IMR-90 (cell line): ENCODE measurements at regions not wholly inside any gene's neighbourhood (a gene's known extent, or its start where the extent isn't known, plus 50 kb on each side); places are given as distances from the start of the nearest gene placed in this dataset.

ENCODE experiments used
- ATAC-seq: fragments of 200-7000 bp; cut with Tn5 transposase; 2 replicates; pipeline ENCODE4 v1.9.1; 2020; ENCODE audit warnings: low read depth, mild to moderate bottlenecking, moderate library complexity
- BruUV-seq: library from RNA; stranded (reverse); fragments of 400-500 nt; replicated peaks from 2 replicates; lab custom pipeline; 2021; lab: Mats Ljungman, UMichigan
- CTCF ChIA-PET: fragments of 300-600 bp; formaldehyde crosslinking; extraction: SDS; loops from one replicate; lab custom pipeline; 2021; ENCODE audit warnings: antibody characterized with exemption; lab: Yijun Ruan, JAX
- POLR2A ChIA-PET: fragments of 300-600 bp; sonication (Branson Sonifier 250); formaldehyde crosslinking; loops from one replicate; lab custom pipeline; 2022; ENCODE audit warnings: antibody characterized with exemption; ENCODE audit not compliant: unreplicated experiment; lab: Charles Lee
- DNase-seq: peaks from one replicate; pipeline ENCODE4 v3.0.0; 2013
- H2AFZ ChIP-seq: replicated peaks from 2 replicates; pipeline ENCODE3; 2013; ENCODE audit warnings: low read length, mild to moderate bottlenecking; ENCODE audit not compliant: poor library complexity
- H2AK5ac ChIP-seq: 2 replicates; pipeline ENCODE4 v1.6.1; 2013; ENCODE audit warnings: low read depth, low read length, inconsistent platforms
- H2AK9ac ChIP-seq: replicated peaks from 2 replicates; pipeline ENCODE3; 2013; ENCODE audit warnings: mild to moderate bottlenecking, low read depth, low read length, moderate library complexity; ENCODE audit not compliant: poor library complexity
- H2BK120ac ChIP-seq: 2 replicates; pipeline ENCODE4 v1.6.1; 2013; ENCODE audit warnings: low read depth, low read length, inconsistent platforms
- H2BK15ac ChIP-seq: 3 replicates; pipeline ENCODE4 v1.6.1; 2013; ENCODE audit warnings: low read depth, low read length, inconsistent platforms
- H2BK20ac ChIP-seq: 2 replicates; pipeline ENCODE4 v1.6.1; 2013; ENCODE audit warnings: low read depth, mild to moderate bottlenecking, inconsistent platforms, low read length, moderate library complexity
- H2BK5ac ChIP-seq: 2 replicates; pipeline ENCODE4 v1.6.1; 2013; ENCODE audit warnings: mild to moderate bottlenecking, low read depth, low read length, inconsistent platforms; ENCODE audit not compliant: poor library complexity, severe bottlenecking
- H3K14ac ChIP-seq: replicated peaks from 2 replicates; pipeline ENCODE4 v1.6.1; 2013; ENCODE audit warnings: low read depth, low read length, inconsistent platforms
- H3K18ac ChIP-seq: 2 replicates; pipeline ENCODE4 v1.6.1; 2013; ENCODE audit warnings: low read depth, low read length, control low read depth
- H3K23ac ChIP-seq: 2 replicates; pipeline ENCODE4 v1.6.1; 2013; ENCODE audit warnings: low read depth, low read length, inconsistent platforms
- H3K27ac ChIP-seq: 2 replicates; pipeline ENCODE4 v1.5.1; 2013; ENCODE audit warnings: mild to moderate bottlenecking, control low read depth, low read length; ENCODE audit not compliant: insufficient read depth
- H3K27me3 ChIP-seq: 2 replicates; pipeline ENCODE4 v1.6.1; 2013; ENCODE audit warnings: low read length; ENCODE audit not compliant: control insufficient read depth, insufficient read depth
- H3K36me3 ChIP-seq: 2 replicates; pipeline ENCODE4 v1.6.1; 2013; ENCODE audit warnings: low read length, mixed read lengths; ENCODE audit not compliant: control insufficient read depth, insufficient read depth
- H3K4ac ChIP-seq: 2 replicates; pipeline ENCODE4 v1.6.1; 2013; ENCODE audit warnings: low read depth, low read length, inconsistent platforms
- H3K4me1 ChIP-seq: 2 replicates; pipeline ENCODE4 v1.6.1; 2013; ENCODE audit warnings: low read length, mixed read lengths; ENCODE audit not compliant: control insufficient read depth, insufficient read depth
- H3K4me2 ChIP-seq: 2 replicates; pipeline ENCODE4 v1.6.1; 2013; ENCODE audit warnings: low read depth, mild to moderate bottlenecking, control low read depth, low read length, moderate library complexity
- H3K4me3 ChIP-seq: 2 replicates; pipeline ENCODE4 v1.5.1; 2013; ENCODE audit warnings: low read depth, mild to moderate bottlenecking, control low read depth, low read length, moderate library complexity; ENCODE audit not compliant: insufficient read depth
- H3K56ac ChIP-seq: 2 replicates; pipeline ENCODE4 v1.6.1; 2013; ENCODE audit warnings: low read length, inconsistent platforms; ENCODE audit not compliant: insufficient read depth; ENCODE audit errors: extremely low read depth
- H3K79me1 ChIP-seq, 2 experiments: 2 replicates each; pipeline ENCODE4 v1.6.1; 2013; ENCODE audit warnings: low read length in 2 of 2, inconsistent platforms in 1 of 2, low read depth in 1 of 2
- H3K9ac ChIP-seq: 2 replicates; pipeline ENCODE4 v1.6.1; 2013; ENCODE audit warnings: low read depth, low read length, control low read depth
- H3K9me1 ChIP-seq: 2 replicates; pipeline ENCODE4 v1.6.1; 2013; ENCODE audit warnings: low read length, inconsistent platforms; ENCODE audit not compliant: insufficient read depth
- H3K9me3 ChIP-seq: 2 replicates; pipeline ENCODE4 v1.6.1; 2013; ENCODE audit warnings: low read length; ENCODE audit not compliant: control insufficient read depth, insufficient read depth
- H4K20me1 ChIP-seq: 2 replicates; pipeline ENCODE4 v1.6.1; 2013; ENCODE audit warnings: low read length, inconsistent platforms; ENCODE audit not compliant: insufficient read depth
- H4K5ac ChIP-seq: 2 replicates; pipeline ENCODE4 v1.6.1; 2013; ENCODE audit warnings: mild to moderate bottlenecking, low read depth, low read length, control low read depth
- H4K8ac ChIP-seq, 2 experiments: 2 replicates each; pipeline ENCODE4 v1.6.1; 2013; ENCODE audit warnings: low read depth in 2 of 2, low read length in 2 of 2, control low read depth in 1 of 2, inconsistent platforms in 1 of 2
- H4K91ac ChIP-seq: 2 replicates; pipeline ENCODE4 v1.6.1; 2013; ENCODE audit warnings: low read depth, low read length, inconsistent platforms; ENCODE audit not compliant: insufficient read depth
- RCOR1 ChIP-seq: IDR thresholded peaks from 2 replicates; pipeline ENCODE4 v1.6.1; 2012; ENCODE audit warnings: mild to moderate bottlenecking, low read length, improper control_type of control experiment; ENCODE audit not compliant: insufficient replicate concordance
- WGBS, 2 experiments: methylation state at CpG; one replicate each; pipeline versions ENCODE4 v1.1.5 to v1.1.7; 2013; ENCODE audit warnings: missing lambda C conversion rate in 2 of 2; ENCODE audit not compliant: insufficient read length in 1 of 2; ENCODE audit errors: extremely low coverage in 2 of 2; 5-methylcytosine and 5-hydroxymethylcytosine counted together
- dilution Hi-C: fragments of 300-500 bp; cut with HindIII; formaldehyde crosslinking; loops from one replicate; pipeline ENCODE4 v1.14.3; 2018; ENCODE audit warnings: low sequenced_read_pairs; ENCODE audit not compliant: unreplicated experiment
- in situ Hi-C: fragments of 300-500 bp; cut with MboI; formaldehyde crosslinking; loops from 3 replicates; pipeline ENCODE4 v1.14.3; 2019; ENCODE audit warnings: low sequenced_read_pairs, inconsistent platforms, mixed read lengths
- intact Hi-C: fragments of 100-400 bp; cut with micrococcal nuclease; formaldehyde crosslinking; loops from 2 replicates; pipeline ENCODE4 v1.10.0; 2022

GRCh38 chr6:159353193-159353592 is 184.0 kb downstream of the FNDC1 start:
- no peaks in the 10 kb centered on the region for H3K27me3 ChIP-seq
- no peak overlapping the region for H3K4me3 ChIP-seq
- POLR2A ChIA-PET = no interaction called here
- no peak overlapping the region for H2BK20ac ChIP-seq
- no peak overlapping the region for H3K18ac ChIP-seq
- no peak overlapping the region for H4K8ac ChIP-seq
- in situ Hi-C loops (no loop called here), intact Hi-C loops (no loop called here), dilution Hi-C loops (no loop called here)
- H2BK15ac ChIP-seq = no peak overlapping the region
- H3K4me2 ChIP-seq = no peak overlapping the region
- H2AFZ ChIP-seq = no peak overlapping the region
- WGBS, 2 experiments = no CpG with 5 or more reads among the region's 3 CpGs
- no peak overlapping the region for H3K14ac ChIP-seq
- CTCF ChIA-PET = no interaction called here
- no peaks in the 10 kb centered on the region for H3K9me1 ChIP-seq
- H3K23ac ChIP-seq = no peak overlapping the region
- no peaks in the 10 kb centered on the region for H4K20me1 ChIP-seq
- H3K79me1 ChIP-seq = no peaks in the 10 kb centered on the region
- ATAC-seq = no peak
- H3K36me3 ChIP-seq = no peaks in the 10 kb centered on the region
- BruUV-seq = no TSS peak
- DNase-seq = no peak
- H2AK9ac ChIP-seq = no peak overlapping the region
- H2AK5ac ChIP-seq = no peak overlapping the region
- no peak overlapping the region for H3K56ac ChIP-seq
- no peak overlapping the region for H3K9ac ChIP-seq
- peaks cover 2% of the 10 kb centered on the region; the same call in 1 of the 2 replicates for H3K9me3 ChIP-seq
- no peak overlapping the region for H2BK5ac ChIP-seq
- no peak overlapping the region for H4K91ac ChIP-seq
- no peaks in the 10 kb centered on the region for H3K4me1 ChIP-seq
- no peak for TF ChIP-seq RCOR1
- H2BK120ac ChIP-seq = no peak overlapping the region
- no peak overlapping the region for H3K4ac ChIP-seq
- H3K27ac ChIP-seq = no peak overlapping the region
- H4K5ac ChIP-seq = no peak overlapping the region
